Naive thymus-derived CD4-positive, alpha-beta T cell (primary cell): ENCODE measurements at regions not wholly inside any gene's neighbourhood (a gene's known extent, or its start where the extent isn't known, plus 50 kb on each side); places are given as distances from the start of the nearest gene placed in this dataset.

Experiments
- ATAC-seq: fragments of 150-1000 bp; cut with Tn5 transposase; 2 replicates; pipeline ENCODE4 v1.10.0; 2021; ENCODE audit warnings: mild to moderate bottlenecking, moderate library complexity
- CTCF ChIA-PET: fragments of 350-600 bp; sonication (Branson Sonifier 250); formaldehyde crosslinking; loops from one replicate; lab custom pipeline; 2021; ENCODE audit warnings: antibody characterized with exemption; lab: Charles Lee
- POLR2A ChIA-PET: fragments of 350-600 bp; sonication (Branson Sonifier 250); formaldehyde crosslinking; loops from one replicate; lab custom pipeline; 2021; ENCODE audit warnings: antibody characterized with exemption, inconsistent platforms; lab: Charles Lee
- DNase-seq, 9 donors: peaks; one replicate each; pipeline versions ENCODE4 v3.0.0 to v3.0.0-alpha.2; 2020 to 2022; ENCODE audit warnings: mixed read lengths in 1 of 9
- H3K27ac ChIP-seq: one replicate; pipeline ENCODE4 v1.7.0; 2013; ENCODE audit warnings: mild to moderate bottlenecking, low read depth, low read length, moderate library complexity
- H3K27me3 ChIP-seq, 2 donors: one replicate each; pipeline ENCODE4 v1.7.0; 2013; ENCODE audit warnings: low read length in 2 of 2, mild to moderate bottlenecking in 2 of 2, moderate library complexity in 2 of 2; ENCODE audit not compliant: control insufficient read depth in 2 of 2, insufficient read depth in 2 of 2
- H3K36me3 ChIP-seq, 3 experiments: 1 replicate in 2 of 3; 2 replicates in 1 of 3; pipeline ENCODE4 v1.7.0; 2013; ENCODE audit warnings: low read length in 3 of 3, mild to moderate bottlenecking in 3 of 3, moderate library complexity in 1 of 3; ENCODE audit not compliant: insufficient read depth in 3 of 3, control insufficient read depth in 2 of 3
- H3K4me1 ChIP-seq, 2 donors: one replicate each; pipeline ENCODE4 v1.7.0; 2013; ENCODE audit warnings: low read length in 2 of 2, mild to moderate bottlenecking in 2 of 2, moderate library complexity in 1 of 2; ENCODE audit not compliant: control insufficient read depth in 2 of 2, insufficient read depth in 2 of 2
- H3K4me3 ChIP-seq: 2 replicates; pipeline ENCODE4 v1.7.0; 2013; ENCODE audit warnings: mild to moderate bottlenecking, low read length
- H3K9me3 ChIP-seq, 3 experiments: 1 replicate in 2 of 3; 2 replicates in 1 of 3; pipeline ENCODE4 v1.7.0; 2013; ENCODE audit warnings: low read length in 3 of 3; ENCODE audit not compliant: control insufficient read depth in 2 of 3
- H3K27ac Mint-ChIP-seq, 9 donors: one replicate each; pipeline ENCODE4 v1.8.0; 2020 to 2022; ENCODE audit warnings: mixed read lengths in 9 of 9, mild to moderate bottlenecking in 8 of 9, moderate library complexity in 5 of 9, inconsistent platforms in 2 of 9
- H3K27me3 Mint-ChIP-seq, 5 donors: one replicate each; pipeline ENCODE4 v1.8.0; 2021 to 2022; ENCODE audit warnings: mixed read lengths in 5 of 5, mild to moderate bottlenecking in 1 of 5
- H3K36me3 Mint-ChIP-seq, 5 donors: one replicate each; pipeline ENCODE4 v1.8.0; 2020 to 2022; ENCODE audit warnings: mixed read lengths in 5 of 5, mild to moderate bottlenecking in 3 of 5, inconsistent platforms in 1 of 5
- H3K4me1 Mint-ChIP-seq, 7 donors: one replicate each; pipeline ENCODE4 v1.8.0; 2020 to 2022; ENCODE audit warnings: mixed read lengths in 7 of 7, mild to moderate bottlenecking in 3 of 7, inconsistent platforms in 1 of 7
- H3K4me3 Mint-ChIP-seq, 10 donors: one replicate each; pipeline ENCODE4 v1.8.0; 2020 to 2022; ENCODE audit warnings: mild to moderate bottlenecking in 10 of 10, mixed read lengths in 10 of 10, moderate library complexity in 6 of 10, inconsistent platforms in 2 of 10
- H3K9me3 Mint-ChIP-seq, 11 donors: one replicate each; pipeline ENCODE4 v1.8.0; 2020 to 2022; ENCODE audit warnings: mixed read lengths in 11 of 11, mild to moderate bottlenecking in 4 of 11, inconsistent platforms in 1 of 11, moderate library complexity in 1 of 11
- intact Hi-C, 2 donors: fragments of 100-400 bp; cut with micrococcal nuclease; formaldehyde crosslinking; loops; one replicate each; pipeline ENCODE4 v1.15.1; 2023

- H3K9me3 Mint-ChIP-seq: peaks cover 3 to 25% (median 11%) of the 10 kb centered on the region in 11 donors
- H3K4me1 Mint-ChIP-seq: no peaks in the 10 kb centered on the region
- Histone ChIP-seq H3K4me3 (no peak overlapping the region), H3K27me3 (no peaks in the 10 kb centered on the region), H3K4me1 (no peaks in the 10 kb centered on the region), H3K36me3 (no peaks in the 10 kb centered on the region), H3K27ac (no peak overlapping the region), H3K9me3 (peaks cover 0 to 5% (median 0%) of the 10 kb centered on the region in 3 experiments)
- ChIA-PET POLR2A (no interaction called here), CTCF (no interaction called here)
- DNase-seq: no peak
- intact Hi-C loops: no loop called here
- H3K27ac Mint-ChIP-seq: no peak overlapping the region
- no peaks in the 10 kb centered on the region for H3K36me3 Mint-ChIP-seq
- no peaks in the 10 kb centered on the region for H3K27me3 Mint-ChIP-seq
- H3K4me3 Mint-ChIP-seq: peak overlapping the region in 1 of 10 donors; percentile 33
- ATAC-seq: no peak
These were observed 1581.5 kb upstream of the PCDH20 start for GRCh38 chr13:62997038-62997599.

GRCh38 chr13:62973804-62974203 lies 1558.2 kb upstream of the PCDH20 start:
- Mint-ChIP-seq H3K27me3 (no peaks in the 10 kb centered on the region), H3K4me3 (no peak overlapping the region), H3K9me3 (peaks cover 4 to 29% (median 6%) of the 10 kb centered on the region in 11 donors), H3K36me3 (no peaks in the 10 kb centered on the region), H3K27ac (no peak overlapping the region), H3K4me1 (no peaks in the 10 kb centered on the region)
- DNase-seq: no peak
- intact Hi-C loops: no loop called here
- no peaks in the 10 kb centered on the region for H3K36me3 ChIP-seq
- H3K4me1 ChIP-seq: no peaks in the 10 kb centered on the region
- ATAC-seq: no peak
- ChIA-PET CTCF (no interaction called here), POLR2A (no interaction called here)
- no peak overlapping the region for H3K4me3 ChIP-seq
- H3K9me3 ChIP-seq: no peaks in the 10 kb centered on the region
- no peaks in the 10 kb centered on the region for H3K27me3 ChIP-seq
- H3K27ac ChIP-seq: no peak overlapping the region

DNA sequence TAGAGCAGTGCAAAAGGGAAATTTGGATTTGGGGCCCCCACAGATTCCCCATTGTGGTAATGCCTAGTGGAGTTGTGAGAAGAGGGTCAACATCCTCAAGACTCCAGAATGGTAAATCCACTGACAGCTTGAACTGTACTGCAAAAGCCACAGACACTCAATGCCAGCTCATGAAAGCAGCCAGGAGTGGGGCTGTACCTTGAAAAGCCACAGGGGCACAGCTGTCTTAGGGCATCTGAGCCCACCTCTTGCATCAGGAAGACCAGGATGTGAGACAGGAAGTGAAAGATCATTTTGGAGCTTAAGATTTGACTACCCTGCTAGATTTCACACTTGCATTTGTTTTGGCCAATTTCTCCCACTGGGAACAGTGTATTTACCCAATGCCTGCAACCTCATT lies 1548.9 kb upstream of the PCDH20 start:
- Mint-ChIP-seq H3K9me3 (peaks cover 6 to 50% (median 17%) of the 10 kb centered on the region in 11 donors), H3K27me3 (no peaks in the 10 kb centered on the region), H3K36me3 (no peaks in the 10 kb centered on the region), H3K4me1 (no peaks in the 10 kb centered on the region), H3K27ac (no peak overlapping the region), H3K4me3 (no peak overlapping the region)
- no peaks in the 10 kb centered on the region for H3K36me3 ChIP-seq
- H3K4me1 ChIP-seq: no peaks in the 10 kb centered on the region
- CTCF ChIA-PET: no interaction called here
- DNase-seq (no peak), ATAC-seq (no peak)
- intact Hi-C loops: no loop called here
- H3K4me3 ChIP-seq: no peak overlapping the region
- POLR2A ChIA-PET: no interaction called here
- no peak overlapping the region for H3K27ac ChIP-seq
- H3K9me3 ChIP-seq: no peaks in the 10 kb centered on the region
- no peaks in the 10 kb centered on the region for H3K27me3 ChIP-seq

DNA sequence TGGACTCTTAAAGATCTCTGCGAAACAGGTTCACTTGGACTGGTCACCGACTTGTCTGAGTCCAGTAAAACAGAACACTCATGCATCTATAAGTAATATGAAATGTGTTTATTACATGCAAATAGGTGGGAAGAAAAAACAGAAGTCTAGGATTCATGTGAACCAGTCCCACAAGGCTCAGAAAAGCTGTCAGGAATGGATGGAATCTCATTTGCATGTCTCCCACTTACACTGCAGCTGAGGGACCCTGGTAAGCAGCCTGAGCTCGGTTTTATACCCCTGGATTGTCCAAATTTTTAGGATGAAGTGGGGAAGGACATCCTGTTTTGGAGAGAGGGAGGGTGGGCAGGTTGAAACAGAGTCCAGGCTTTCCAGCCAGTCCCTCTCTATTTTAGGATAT lies 1545.1 kb upstream of the PCDH20 start:
- ATAC-seq: no peak
- intact Hi-C loops: no loop called here
- Mint-ChIP-seq H3K27ac (no peak overlapping the region), H3K4me3 (no peak overlapping the region), H3K9me3 (peaks cover 4 to 41% (median 14%) of the 10 kb centered on the region in 11 donors), H3K36me3 (no peaks in the 10 kb centered on the region), H3K27me3 (no peaks in the 10 kb centered on the region), H3K4me1 (no peaks in the 10 kb centered on the region)
- Histone ChIP-seq H3K36me3 (no peaks in the 10 kb centered on the region), H3K27ac (no peak overlapping the region), H3K27me3 (no peaks in the 10 kb centered on the region), H3K4me3 (no peak overlapping the region), H3K4me1 (no peaks in the 10 kb centered on the region), H3K9me3 (no peaks in the 10 kb centered on the region)
- CTCF ChIA-PET: no interaction called here
- no peak for DNase-seq
- POLR2A ChIA-PET: no interaction called here

DNA sequence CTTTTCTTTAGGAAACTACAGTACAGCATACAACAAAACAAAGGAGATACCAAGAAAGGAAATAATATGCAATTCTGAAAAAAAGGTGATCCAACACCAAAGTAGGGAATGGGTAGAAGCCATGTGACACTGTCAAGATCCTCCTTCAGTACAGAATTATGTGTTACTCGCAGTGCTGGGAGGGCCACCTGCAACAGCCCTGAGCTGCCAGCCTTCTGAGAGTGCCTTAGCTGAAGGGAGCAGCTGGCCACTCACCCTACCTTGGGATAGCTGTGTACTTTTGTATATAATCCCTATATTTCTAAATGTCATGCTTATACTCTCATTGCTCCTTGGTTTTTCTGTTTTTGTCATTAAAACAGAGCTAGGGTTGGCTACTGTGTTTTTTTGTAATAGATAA lies 1518.2 kb upstream of the PCDH20 start:
- H3K36me3 Mint-ChIP-seq: no peaks in the 10 kb centered on the region
- Histone ChIP-seq H3K27me3 (no peaks in the 10 kb centered on the region), H3K4me3 (no peak overlapping the region), H3K4me1 (no peaks in the 10 kb centered on the region), H3K36me3 (no peaks in the 10 kb centered on the region), H3K27ac (no peak overlapping the region), H3K9me3 (no peaks in the 10 kb centered on the region)
- H3K27ac Mint-ChIP-seq: no peak overlapping the region
- H3K4me1 Mint-ChIP-seq: no peaks in the 10 kb centered on the region
- DNase-seq: no peak
- no peaks in the 10 kb centered on the region for H3K27me3 Mint-ChIP-seq
- POLR2A ChIA-PET: no interaction called here
- CTCF ChIA-PET: no interaction called here
- peaks cover 0 to 9% (median 2%) of the 10 kb centered on the region in 11 donors for H3K9me3 Mint-ChIP-seq
- intact Hi-C loops: no loop called here
- ATAC-seq: no peak
- H3K4me3 Mint-ChIP-seq: no peak overlapping the region

GRCh38 chr13:62932256-62932883 lies 1516.7 kb upstream of the PCDH20 start:
- intact Hi-C loops: no loop called here
- H3K9me3 Mint-ChIP-seq: peaks cover 0 to 8% (median 0%) of the 10 kb centered on the region in 11 donors
- H3K36me3 Mint-ChIP-seq: no peaks in the 10 kb centered on the region
- Histone ChIP-seq H3K9me3 (no peaks in the 10 kb centered on the region), H3K4me1 (no peaks in the 10 kb centered on the region), H3K4me3 (no peak overlapping the region), H3K36me3 (no peaks in the 10 kb centered on the region), H3K27ac (no peak overlapping the region), H3K27me3 (no peaks in the 10 kb centered on the region)
- ChIA-PET CTCF (no interaction called here), POLR2A (no interaction called here)
- ATAC-seq: no peak
- no peaks in the 10 kb centered on the region for H3K4me1 Mint-ChIP-seq
- no peak for DNase-seq
- no peak overlapping the region for H3K27ac Mint-ChIP-seq
- no peaks in the 10 kb centered on the region for H3K27me3 Mint-ChIP-seq
- no peak overlapping the region for H3K4me3 Mint-ChIP-seq

DNA sequence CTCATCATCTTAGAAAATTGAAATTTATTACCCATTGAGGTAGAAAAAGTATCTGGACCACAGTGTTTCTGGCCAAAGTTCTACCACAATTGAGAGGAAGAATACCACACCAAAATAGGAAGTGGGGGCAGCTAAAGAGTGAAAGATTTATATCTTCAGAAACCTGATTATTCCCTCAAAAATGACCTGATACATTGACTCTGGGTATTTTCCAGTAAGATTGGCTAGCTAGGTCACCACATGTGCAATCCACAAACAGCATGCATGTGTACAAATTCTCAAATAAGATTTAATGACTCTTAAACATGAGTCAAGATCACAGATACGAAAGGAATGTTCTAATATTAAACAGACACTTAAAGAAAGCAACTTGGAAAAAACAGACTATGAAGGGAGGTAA lies 1516.2 kb upstream of the PCDH20 start:
- CTCF ChIA-PET: no interaction called here

More for the DNA sequence above, 1516.2 kb upstream of the PCDH20 start:
- Histone ChIP-seq H3K27me3 (no peaks in the 10 kb centered on the region), H3K4me3 (no peak overlapping the region), H3K9me3 (no peaks in the 10 kb centered on the region), H3K36me3 (no peaks in the 10 kb centered on the region), H3K4me1 (no peaks in the 10 kb centered on the region), H3K27ac (no peak overlapping the region)
- intact Hi-C loops: no loop called here
- Mint-ChIP-seq H3K9me3 (peaks cover 0 to 13% (median 0%) of the 10 kb centered on the region in 11 donors), H3K4me3 (no peak overlapping the region), H3K36me3 (no peaks in the 10 kb centered on the region), H3K4me1 (no peaks in the 10 kb centered on the region), H3K27ac (no peak overlapping the region), H3K27me3 (no peaks in the 10 kb centered on the region)
- DNase-seq: no peak
- POLR2A ChIA-PET: no interaction called here
- no peak for ATAC-seq
